ENCODE measurements at regions not wholly inside any gene's neighbourhood (a gene's known extent, or its start where the extent isn't known, plus 50 kb on each side); places are given as distances from the start of the nearest gene placed in this dataset.
"Not testable (repeated sequence)": the region's sequence is repeated elsewhere in the genome, so short reads cannot be mapped to it uniquely, and the experiment has no call there.

- no peak for DNase-seq
These were observed 284.5 kb downstream of the TMEM38B start for GRCh38 chr9:105978826-105979225.

- DNase-seq, result no peak
These were observed 284.9 kb downstream of the TMEM38B start for GRCh38 chr9:105979290-105979689.

- DNase-seq, result no peak
These were observed 290.4 kb downstream of the TMEM38B start for GRCh38 chr9:105984714-105985113.

GRCh38 chr9:105993116-105993854 lies 298.9 kb downstream of the TMEM38B start:
- no peak for DNase-seq

- no peak for DNase-seq
These were observed 299.8 kb downstream of the TMEM38B start for GRCh38 chr9:105993921-105994715.

GRCh38 chr9:105994970-105995369 lies 300.6 kb downstream of the TMEM38B start:
- no peak for DNase-seq

- no peak for DNase-seq
These were observed 322.9 kb downstream of the TMEM38B start for GRCh38 chr9:106017198-106017740.

- DNase-seq, result no peak
These were observed 324.8 kb downstream of the TMEM38B start for GRCh38 chr9:106019039-106019680.

- DNase-seq, result no peak
These were observed 325.4 kb downstream of the TMEM38B start for GRCh38 chr9:106019702-106020101.

GRCh38 chr9:106020186-106020585 lies 325.8 kb downstream of the TMEM38B start:
- DNase-seq, result no peak

- DNase-seq, result no peak
These were observed 329.1 kb downstream of the TMEM38B start for GRCh38 chr9:106023455-106023854.

GRCh38 chr9:106025453-106025852 lies 331.1 kb downstream of the TMEM38B start:
- no peak for DNase-seq

GRCh38 chr9:106030146-106030545 lies 335.8 kb downstream of the TMEM38B start:
- DNase-seq, result not testable (repeated sequence)

GRCh38 chr9:106032978-106033377 lies 338.6 kb downstream of the TMEM38B start:
- no peak for DNase-seq

- no peak for DNase-seq
These were observed 341.5 kb downstream of the TMEM38B start for GRCh38 chr9:106035806-106036205.

GRCh38 chr9:106038266-106039001 lies 344.1 kb downstream of the TMEM38B start:
- DNase-seq, result no peak

GRCh38 chr9:106039151-106039935 lies 345.0 kb downstream of the TMEM38B start:
- DNase-seq, result no peak

- DNase-seq, result not testable (repeated sequence)
These were observed 347.6 kb downstream of the TMEM38B start for GRCh38 chr9:106041920-106042319.

GRCh38 chr9:106051545-106051944 lies 357.2 kb downstream of the TMEM38B start:
- DNase-seq, result no peak

- DNase-seq, result no peak
These were observed 357.8 kb downstream of the TMEM38B start for GRCh38 chr9:106052166-106052565.

GRCh38 chr9:106052735-106053134 lies 358.4 kb downstream of the TMEM38B start:
- DNase-seq, result no peak

GRCh38 chr9:106056328-106056727 lies 362.0 kb downstream of the TMEM38B start:
- no peak for DNase-seq

Data from effector CD8-positive, alpha-beta T cell (primary cell).